Spinal cord (tissue), 9 donors: ENCODE measurements at regions not wholly inside any gene's neighbourhood (a gene's known extent, or its start where the extent isn't known, plus 50 kb on each side); places are given as distances from the start of the nearest gene placed in this dataset.

ENCODE experiments used
- DNase-seq, 6 donors: peaks; one replicate each; pipeline versions ENCODE4 v3.0.0 to v3.0.0-alpha.2; 2013 to 2015; ENCODE audit warnings: low spot score in 6 of 6, low read depth in 4 of 6
- H3K27ac ChIP-seq: one replicate; pipeline ENCODE4 v1.5.1; 2013; ENCODE audit warnings: low read depth, low read length, control low read depth
- H3K27me3 ChIP-seq: one replicate; pipeline ENCODE4 v1.6.1; 2013; ENCODE audit warnings: low read length; ENCODE audit not compliant: control insufficient read depth, insufficient read depth
- H3K36me3 ChIP-seq: one replicate; pipeline ENCODE4 v1.6.1; 2013; ENCODE audit warnings: low read length; ENCODE audit not compliant: control insufficient read depth, insufficient read depth
- H3K4me1 ChIP-seq: one replicate; pipeline ENCODE4 v1.6.1; 2013; ENCODE audit warnings: low read length; ENCODE audit not compliant: control insufficient read depth, insufficient read depth
- H3K4me3 ChIP-seq: one replicate; pipeline ENCODE4 v1.5.1; 2013; ENCODE audit warnings: low read depth, low read length, control low read depth
- H3K9me3 ChIP-seq: one replicate; pipeline ENCODE4 v1.6.1; 2013; ENCODE audit warnings: low read length; ENCODE audit not compliant: control insufficient read depth, insufficient read depth
- WGBS: methylation state at CpG from one replicate; pipeline ENCODE4 v1.1.5; 2013; ENCODE audit warnings: missing lambda C conversion rate; ENCODE audit not compliant: insufficient coverage; 5-methylcytosine and 5-hydroxymethylcytosine counted together
- donor health status: healthy.

DNA sequence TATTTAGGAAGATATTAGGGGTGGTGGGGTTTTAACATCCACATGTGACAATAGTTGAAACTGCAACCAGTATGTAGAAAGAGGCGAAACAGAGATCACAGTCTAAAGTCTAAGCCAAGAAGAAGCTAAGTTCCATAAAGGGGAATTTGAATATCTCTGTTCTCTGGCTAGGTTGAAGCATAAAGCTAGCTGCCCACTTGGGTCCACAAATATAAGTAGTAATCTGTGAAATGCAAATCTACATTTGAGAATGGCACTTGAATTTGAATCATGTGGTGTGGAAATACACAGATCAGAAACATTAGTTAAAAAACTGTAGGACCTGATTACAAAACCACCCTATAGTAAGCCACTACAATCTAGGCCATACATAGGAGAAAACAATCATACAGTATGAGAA, 602.1 kb downstream of the LMO4 start:
- Histone ChIP-seq H3K9me3 (peaks cover 2% of the 10 kb centered on the region), H3K27me3 (no peaks in the 10 kb centered on the region), H3K36me3 (no peaks in the 10 kb centered on the region), H3K4me3 (no peak overlapping the region), H3K4me1 (no peaks in the 10 kb centered on the region), H3K27ac (no peak overlapping the region)
- no peak for DNase-seq
- 100% methylated on average over 1 of the region's 1 CpG for WGBS

DNA sequence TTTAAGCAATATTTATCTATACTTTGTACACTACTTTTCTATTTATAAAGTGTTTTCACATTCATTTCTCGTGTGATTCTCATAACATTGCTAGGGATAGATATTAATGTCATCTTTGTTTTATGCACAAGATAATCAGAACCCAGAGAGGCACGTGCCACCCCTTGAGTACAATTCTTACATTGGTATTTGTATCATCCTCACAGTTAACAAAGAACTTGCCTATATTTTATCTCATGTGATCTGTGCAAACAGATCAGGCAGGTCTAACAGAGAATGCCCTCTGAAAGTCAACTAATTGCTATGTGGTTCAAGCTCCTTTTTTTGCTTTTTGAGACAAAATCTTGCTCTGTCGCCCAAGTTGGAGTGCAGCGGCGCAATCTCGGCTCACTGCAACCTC, 604.5 kb downstream of the LMO4 start:
- WGBS = no CpG with 5 or more reads among the region's 6 CpGs
- no peak for DNase-seq

DNA sequence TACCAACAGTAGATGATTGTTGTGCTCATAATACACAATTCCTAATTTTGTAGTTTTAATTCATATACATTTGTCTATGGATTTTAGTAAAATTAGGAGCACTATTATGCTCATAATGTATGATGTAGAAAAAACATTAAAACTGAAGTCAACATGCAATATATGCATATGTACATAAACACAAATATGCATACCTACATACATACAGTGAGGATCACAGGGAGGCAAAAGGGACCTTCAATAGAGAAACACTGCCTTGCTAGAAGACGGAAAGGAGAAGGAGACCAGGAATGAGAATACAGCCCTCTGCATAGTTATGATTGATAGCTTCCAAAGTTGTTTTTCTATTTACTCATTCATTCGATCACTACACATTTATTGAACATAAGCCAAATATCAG, 606.5 kb downstream of the LMO4 start:
- WGBS = no CpG with 5 or more reads among the region's 2 CpGs
- no peak for DNase-seq
- H3K4me1 ChIP-seq = no peaks in the 10 kb centered on the region
- no peaks in the 10 kb centered on the region for H3K36me3 ChIP-seq
- H3K9me3 ChIP-seq = peaks cover 2% of the 10 kb centered on the region
- no peaks in the 10 kb centered on the region for H3K27me3 ChIP-seq
- H3K27ac ChIP-seq = no peak overlapping the region
- no peak overlapping the region for H3K4me3 ChIP-seq

More for the DNA sequence above, 604.5 kb downstream of the LMO4 start:
- no peaks in the 10 kb centered on the region for H3K4me1 ChIP-seq
- no peak overlapping the region for H3K27ac ChIP-seq
- no peaks in the 10 kb centered on the region for H3K36me3 ChIP-seq
- H3K27me3 ChIP-seq = no peaks in the 10 kb centered on the region
- peaks cover 2% of the 10 kb centered on the region for H3K9me3 ChIP-seq
- H3K4me3 ChIP-seq = no peak overlapping the region

DNA sequence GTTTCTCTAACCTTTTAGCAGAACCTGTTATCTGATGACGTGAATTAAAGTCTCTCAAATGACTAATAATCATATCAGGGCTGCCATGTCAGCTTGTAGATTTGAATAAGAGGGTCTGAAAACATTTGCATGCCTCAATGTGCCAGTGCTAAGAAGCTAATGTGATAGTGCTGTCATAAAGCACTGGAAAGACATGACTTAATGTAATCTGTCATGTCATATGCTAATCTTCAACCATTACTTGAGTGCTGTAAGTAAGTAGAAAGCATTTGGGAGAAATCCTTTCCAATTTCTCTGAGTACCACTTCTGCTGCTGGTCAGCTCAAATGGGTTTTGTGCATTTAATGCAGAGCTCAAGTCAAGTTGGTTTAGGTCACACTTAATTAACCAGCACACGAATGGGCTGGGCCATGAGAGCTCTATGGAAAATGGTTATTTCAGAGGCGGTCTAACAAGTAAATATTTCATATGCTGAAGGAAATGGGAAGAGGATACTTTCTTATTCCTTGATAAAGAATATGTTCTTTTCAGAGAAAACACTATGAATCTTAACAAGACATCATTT, 609.2 kb downstream of the LMO4 start:
- Histone ChIP-seq H3K9me3 (no peaks in the 10 kb centered on the region), H3K27me3 (no peaks in the 10 kb centered on the region), H3K4me1 (no peaks in the 10 kb centered on the region), H3K4me3 (no peak overlapping the region), H3K36me3 (no peaks in the 10 kb centered on the region), H3K27ac (no peak overlapping the region)
- DNase-seq = peak in 1 of 6 donors; percentile 19
- 80% methylated on average over 1 of the region's 3 CpGs for WGBS

DNA sequence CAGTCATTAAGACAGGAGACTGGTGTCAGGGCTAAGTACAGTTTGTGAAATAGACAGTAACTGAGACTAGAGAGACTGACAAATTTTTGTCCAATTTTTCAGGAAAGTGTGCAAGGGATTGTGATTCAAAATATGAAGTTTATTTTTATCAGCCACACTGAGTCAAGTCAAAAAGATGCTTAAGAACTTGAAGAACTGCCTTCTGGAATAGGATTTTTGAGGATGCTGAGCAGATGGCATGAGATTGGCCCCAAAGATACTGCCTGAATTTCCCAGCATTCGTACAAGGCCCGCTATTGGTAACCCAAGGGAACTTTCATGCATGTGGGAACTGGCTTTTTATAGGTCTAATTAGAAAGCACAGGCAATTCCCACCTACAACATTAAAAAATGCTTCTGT, 610.0 kb downstream of the LMO4 start:
- Histone ChIP-seq H3K4me1 (no peaks in the 10 kb centered on the region), H3K36me3 (no peaks in the 10 kb centered on the region), H3K9me3 (no peaks in the 10 kb centered on the region), H3K4me3 (no peak overlapping the region), H3K27me3 (no peaks in the 10 kb centered on the region), H3K27ac (no peak overlapping the region)
- WGBS = no CpG with 5 or more reads among the region's 2 CpGs
- DNase-seq = peak in 1 of 6 donors; percentile 72

DNA sequence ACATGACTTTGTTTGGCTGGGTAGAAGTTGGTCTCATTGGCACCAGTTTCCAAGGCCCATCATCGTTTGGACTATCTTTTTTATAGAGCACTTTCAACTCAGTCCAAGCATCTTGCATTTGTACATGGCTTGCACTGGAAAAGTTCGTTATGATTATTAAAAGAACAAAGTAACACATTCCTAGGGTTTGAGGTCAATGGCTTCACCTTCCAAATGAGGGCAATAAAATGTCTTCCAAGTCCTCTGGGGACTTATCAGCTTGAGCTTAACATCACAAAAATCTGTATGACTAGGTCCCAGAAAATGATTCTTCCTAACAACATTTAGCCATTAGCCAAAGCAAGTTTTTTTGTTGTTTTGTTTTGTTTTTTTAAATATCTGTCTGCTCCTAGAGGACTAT, 610.8 kb downstream of the LMO4 start:
- Histone ChIP-seq H3K9me3 (no peaks in the 10 kb centered on the region), H3K27me3 (no peaks in the 10 kb centered on the region), H3K4me1 (no peaks in the 10 kb centered on the region), H3K27ac (no peak overlapping the region), H3K36me3 (no peaks in the 10 kb centered on the region), H3K4me3 (no peak overlapping the region)
- no peak for DNase-seq
- 80% methylated on average over 1 of the region's 2 CpGs for WGBS

DNA sequence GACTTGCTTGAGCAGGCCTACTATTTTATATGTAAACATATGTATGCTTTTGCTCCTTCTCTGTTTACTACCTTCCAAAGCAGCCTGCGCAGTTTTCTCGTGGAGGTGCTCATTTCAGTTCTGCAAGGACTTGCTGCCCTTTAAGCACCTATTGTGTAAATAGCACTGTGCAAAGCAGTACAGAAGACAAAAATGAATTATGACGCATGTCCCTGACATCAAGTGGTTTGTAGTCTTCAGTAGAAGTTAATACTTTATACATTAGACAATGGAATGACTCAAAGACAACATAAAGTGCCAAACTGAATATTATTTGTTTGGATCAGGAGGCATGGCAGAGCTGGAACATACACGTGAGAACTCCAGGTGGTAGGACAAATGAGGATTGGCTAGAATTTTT, 611.7 kb downstream of the LMO4 start:
- no peak overlapping the region for H3K4me3 ChIP-seq
- no peaks in the 10 kb centered on the region for H3K9me3 ChIP-seq
- WGBS = no CpG with 5 or more reads among the region's 4 CpGs
- H3K36me3 ChIP-seq = no peaks in the 10 kb centered on the region
- H3K27ac ChIP-seq = no peak overlapping the region
- DNase-seq = no peak
- H3K27me3 ChIP-seq = no peaks in the 10 kb centered on the region
- H3K4me1 ChIP-seq = no peaks in the 10 kb centered on the region

DNA sequence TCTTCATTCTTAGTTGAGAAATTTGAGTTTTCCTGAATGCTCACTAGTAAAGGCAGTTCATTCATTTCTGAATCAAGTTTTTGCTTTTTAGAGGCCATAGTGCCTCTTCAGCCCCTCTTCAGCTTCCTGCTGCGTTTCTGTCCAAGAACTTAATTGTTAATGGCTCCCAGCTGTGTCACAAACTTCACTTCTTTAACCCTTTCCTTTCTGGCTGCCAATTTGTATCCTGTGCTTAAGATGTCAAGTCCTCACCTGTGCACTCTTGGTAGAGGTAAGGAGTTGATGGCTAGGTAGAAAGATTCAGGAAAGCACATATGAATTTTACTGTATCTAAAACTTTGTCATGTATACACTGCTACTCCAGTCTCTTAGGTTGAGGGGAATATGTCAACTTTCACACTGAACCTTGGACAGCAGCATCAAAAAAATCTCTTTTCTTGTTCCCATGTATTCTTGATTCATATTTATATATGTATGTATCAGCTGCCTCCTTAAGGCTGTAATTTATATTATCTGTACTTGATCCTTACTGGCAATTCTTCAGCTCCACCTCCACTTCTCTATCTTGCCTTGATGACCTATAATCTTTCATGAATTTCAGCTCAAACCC, 612.8 kb downstream of the LMO4 start:
- WGBS = no CpG with 5 or more reads among the region's 1 CpG
- Histone ChIP-seq H3K27me3 (no peaks in the 10 kb centered on the region), H3K9me3 (no peaks in the 10 kb centered on the region), H3K36me3 (no peaks in the 10 kb centered on the region), H3K4me3 (no peak overlapping the region), H3K4me1 (no peaks in the 10 kb centered on the region), H3K27ac (no peak overlapping the region)
- no peak for DNase-seq

DNA sequence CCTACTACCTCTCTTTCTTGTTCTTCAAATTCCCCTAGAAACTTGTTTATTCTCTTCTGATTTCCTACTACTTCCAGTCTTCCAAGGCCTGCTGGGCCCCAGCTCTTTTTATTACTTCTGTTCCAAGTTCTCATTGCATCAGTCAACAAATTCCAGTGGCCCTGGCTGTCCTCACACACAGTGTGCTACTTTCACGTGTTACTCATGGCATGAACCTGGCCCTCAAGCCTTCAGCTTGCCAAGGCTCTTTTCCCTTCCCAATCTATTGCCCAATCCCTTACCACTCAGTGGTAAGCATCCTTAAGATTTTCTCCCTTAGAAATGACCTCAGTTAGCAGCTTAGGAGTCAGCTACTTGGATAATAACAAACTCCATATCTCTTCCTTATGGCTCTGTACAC, 613.5 kb downstream of the LMO4 start:
- Histone ChIP-seq H3K9me3 (no peaks in the 10 kb centered on the region), H3K36me3 (no peaks in the 10 kb centered on the region), H3K27ac (no peak overlapping the region), H3K4me3 (no peak overlapping the region), H3K27me3 (no peaks in the 10 kb centered on the region), H3K4me1 (no peaks in the 10 kb centered on the region)
- 64% methylated on average over 1 of the region's 1 CpG for WGBS
- no peak for DNase-seq

DNA sequence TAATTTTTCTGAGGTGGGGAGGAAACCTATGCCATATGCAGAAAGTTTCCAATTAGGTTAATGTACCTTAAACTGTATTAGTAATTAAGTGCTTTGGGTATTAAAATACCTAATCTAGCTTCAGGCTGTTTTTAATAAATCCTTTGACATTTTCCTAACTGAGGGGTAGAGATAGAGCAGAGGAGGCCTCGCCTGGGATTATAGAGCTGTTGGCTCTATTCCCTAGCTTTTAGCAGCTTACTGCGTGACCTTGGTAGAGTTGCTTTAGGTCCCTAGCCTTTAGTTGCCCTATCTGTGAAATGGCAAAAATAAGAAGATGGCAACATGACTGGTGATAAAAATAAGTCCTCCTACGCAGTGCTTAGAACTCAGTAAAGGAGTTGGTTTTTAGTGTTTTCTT, 621.0 kb downstream of the LMO4 start:
- no peaks in the 10 kb centered on the region for H3K27me3 ChIP-seq
- no peak for DNase-seq
- H3K27ac ChIP-seq = no peak overlapping the region
- H3K4me1 ChIP-seq = no peaks in the 10 kb centered on the region
- no peak overlapping the region for H3K4me3 ChIP-seq
- no peaks in the 10 kb centered on the region for H3K36me3 ChIP-seq
- H3K9me3 ChIP-seq = no peaks in the 10 kb centered on the region
- 73% methylated on average over 2 of the region's 3 CpGs for WGBS
